Retina (tissue), 1 donor: ENCODE measurements at regions not wholly inside any gene's neighbourhood (a gene's known extent, or its start where the extent isn't known, plus 50 kb on each side); places are given as distances from the start of the nearest gene placed in this dataset.
"Not testable (repeated sequence)": the region's sequence is repeated elsewhere in the genome, so short reads cannot be mapped to it uniquely, and the experiment has no call there.

Experiments
- DNase-seq: peaks from one replicate; pipeline ENCODE4 v3.0.0-alpha.2; 2016

- no peak for DNase-seq
Observed at GRCh38 chr4:187451776-187452175, 543.8 kb upstream of the ZFP42 start.

GRCh38 chr4:187460016-187460415 lies 535.6 kb upstream of the ZFP42 start:
- no peak for DNase-seq

GRCh38 chr4:187464573-187464972 lies 531.0 kb upstream of the ZFP42 start:
- no peak for DNase-seq

- no peak for DNase-seq
Observed at GRCh38 chr4:187467224-187467623, 528.3 kb upstream of the ZFP42 start.

GRCh38 chr4:187469627-187470026 lies 525.9 kb upstream of the ZFP42 start:
- no peak for DNase-seq

GRCh38 chr4:187470061-187470460 lies 525.5 kb upstream of the ZFP42 start:
- DNase-seq, result no peak

GRCh38 chr4:187474238-187474637 lies 521.3 kb upstream of the ZFP42 start:
- DNase-seq, result no peak

- DNase-seq, result no peak
Observed at GRCh38 chr4:187475901-187476300, 519.7 kb upstream of the ZFP42 start.

- DNase-seq, result no peak
Observed at GRCh38 chr4:187477224-187477623, 518.3 kb upstream of the ZFP42 start.

- DNase-seq, result no peak
Observed at GRCh38 chr4:187478292-187479140, 517.1 kb upstream of the ZFP42 start.

GRCh38 chr4:187479511-187479910 lies 516.1 kb upstream of the ZFP42 start:
- no peak for DNase-seq

GRCh38 chr4:187480146-187481145 lies 515.1 kb upstream of the ZFP42 start:
- DNase-seq, result no peak

GRCh38 chr4:187484186-187484585 lies 511.4 kb upstream of the ZFP42 start:
- no peak for DNase-seq

- no peak for DNase-seq
Observed at GRCh38 chr4:187485676-187486075, 509.9 kb upstream of the ZFP42 start.

GRCh38 chr4:187491286-187491685 lies 504.3 kb upstream of the ZFP42 start:
- DNase-seq, result no peak

GRCh38 chr4:187491959-187492358 lies 503.6 kb upstream of the ZFP42 start:
- DNase-seq, result no peak

- DNase-seq, result no peak
Observed at GRCh38 chr4:187493661-187494060, 501.9 kb upstream of the ZFP42 start.

GRCh38 chr4:187499956-187500355 lies 495.6 kb upstream of the ZFP42 start:
- no peak for DNase-seq

- no peak for DNase-seq
Observed at GRCh38 chr4:187500796-187501195, 494.8 kb upstream of the ZFP42 start.

GRCh38 chr4:187501731-187502130 lies 493.8 kb upstream of the ZFP42 start:
- DNase-seq, result no peak

GRCh38 chr4:187504974-187505797 lies 490.4 kb upstream of the ZFP42 start:
- no peak for DNase-seq

GRCh38 chr4:187505798-187506141 lies 489.8 kb upstream of the ZFP42 start:
- not testable (repeated sequence) for DNase-seq

GRCh38 chr4:187516224-187516623 lies 479.3 kb upstream of the ZFP42 start:
- DNase-seq, result no peak
